OCI-LY3 (cell line): ENCODE measurements at regions not wholly inside any gene's neighbourhood (a gene's known extent, or its start where the extent isn't known, plus 50 kb on each side); places are given as distances from the start of the nearest gene placed in this dataset.

ENCODE experiments used
- H2AFZ ChIP-seq: fragments of 200-600, 300-600 bp; shearing (Covaris generic); 2 replicates; pipeline ENCODE4 v1.6.0; 2014; ENCODE audit warnings: antibody characterized with exemption, low read depth, low read length
- H3K27ac ChIP-seq: fragments of 200-600, 300-600 bp; sonication (generic); 2 replicates; pipeline ENCODE4 v1.5.1; 2014; ENCODE audit warnings: mild to moderate bottlenecking, low read length, moderate library complexity, mixed read lengths
- H3K27me3 ChIP-seq: fragments of 200-600, 300-600 bp; sonication (generic); 2 replicates; pipeline ENCODE4 v1.6.1; 2014; ENCODE audit warnings: low read depth, low read length, mixed read lengths
- H3K36me3 ChIP-seq: fragments of 200-600, 300-600 bp; sonication (generic); replicated peaks from 2 replicates; pipeline ENCODE3; 2014; ENCODE audit warnings: low read depth, low read length, mixed read lengths
- H3K4me1 ChIP-seq: fragments of 300-600, 200-600 bp; sonication (generic); 2 replicates; pipeline ENCODE4 v1.6.1; 2014; ENCODE audit warnings: low read length, mixed read lengths
- H3K4me2 ChIP-seq: fragments of 200-600, 300-600 bp; sonication (generic); 2 replicates; pipeline ENCODE4 v1.6.1; 2014; ENCODE audit warnings: low read length, mixed read lengths
- H3K4me3 ChIP-seq: fragments of 300-600, 200-600 bp; sonication (generic); 2 replicates; pipeline ENCODE4 v1.5.1; 2014; ENCODE audit warnings: antibody characterized with exemption, mild to moderate bottlenecking, low read length, moderate library complexity
- H3K79me2 ChIP-seq: fragments of 300-600, 200-600 bp; shearing (Covaris generic); 2 replicates; pipeline ENCODE4 v1.6.1; 2014; ENCODE audit warnings: mild to moderate bottlenecking, low read length, mixed read lengths
- H3K9ac ChIP-seq: fragments of 300-600, 200-600 bp; shearing (Covaris generic); 2 replicates; pipeline ENCODE4 v1.6.0; 2014; ENCODE audit warnings: mild to moderate bottlenecking, low read length, moderate library complexity
- H3K9me3 ChIP-seq: fragments of 200-600, 300-600 bp; shearing (Covaris generic); 2 replicates; pipeline ENCODE4 v1.6.1; 2014; ENCODE audit warnings: low read length, mixed read lengths; ENCODE audit not compliant: insufficient read depth
- H4K20me1 ChIP-seq: fragments of 200-600, 300-600 bp; sonication (generic); 2 replicates; pipeline ENCODE4 v1.6.1; 2016; ENCODE audit warnings: low read length, mixed read lengths; ENCODE audit not compliant: insufficient read depth
- CTCF ChIP-seq: fragments of 200-600, 300-600 bp; sonication (generic); IDR thresholded peaks from 2 replicates; pipeline ENCODE4 v1.5.1; 2014; ENCODE audit warnings: antibody characterized with exemption, low read length, low read depth
- EZH2phosphoT487 ChIP-seq: fragments of 200-600 bp; shearing (Covaris generic); IDR thresholded peaks from 2 replicates; pipeline ENCODE4 v1.6.1; 2018; ENCODE audit warnings: antibody characterized with exemption, mixed run types, low read depth

- Histone ChIP-seq H3K9me3 (no peaks in the 10 kb centered on the region), H2AFZ (no peak overlapping the region), H3K4me1 (no peaks in the 10 kb centered on the region), H4K20me1 (no peaks in the 10 kb centered on the region), H3K4me3 (no peak overlapping the region), H3K4me2 (no peak overlapping the region), H3K36me3 (no peaks in the 10 kb centered on the region), H3K79me2 (no peaks in the 10 kb centered on the region), H3K27ac (no peak overlapping the region), H3K27me3 (peaks cover 13% of the 10 kb centered on the region), H3K9ac (no peak overlapping the region)
- TF ChIP-seq CTCF (no peak), EZH2phosphoT487 (no peak)
These were observed 221.1 kb upstream of the PLXNA2 start for GRCh38 chr1:208465266-208465665.

GRCh38 chr1:208465786-208466590, 221.8 kb upstream of the PLXNA2 start:
- no peaks in the 10 kb centered on the region for H4K20me1 ChIP-seq

GRCh38 chr1:208467151-208467780, 223.1 kb upstream of the PLXNA2 start:
- H3K79me2 ChIP-seq: no peaks in the 10 kb centered on the region
- no peak overlapping the region for H3K4me3 ChIP-seq
- no peaks in the 10 kb centered on the region for H3K4me1 ChIP-seq
- no peaks in the 10 kb centered on the region for H3K36me3 ChIP-seq
- H3K9me3 ChIP-seq: no peaks in the 10 kb centered on the region
- H4K20me1 ChIP-seq: no peaks in the 10 kb centered on the region
- H3K9ac ChIP-seq: no peak overlapping the region
- TF ChIP-seq CTCF (no peak), EZH2phosphoT487 (no peak)
- no peak overlapping the region for H3K27ac ChIP-seq
- H2AFZ ChIP-seq: no peak overlapping the region
- no peak overlapping the region for H3K4me2 ChIP-seq
- H3K27me3 ChIP-seq: peaks cover 20% of the 10 kb centered on the region

More at GRCh38 chr1:208465786-208466590, 221.8 kb upstream of the PLXNA2 start:
- H3K79me2 ChIP-seq: no peaks in the 10 kb centered on the region
- no peaks in the 10 kb centered on the region for H3K4me1 ChIP-seq
- H3K27me3 ChIP-seq: peaks cover 16% of the 10 kb centered on the region
- no peak overlapping the region for H3K9ac ChIP-seq
- TF ChIP-seq EZH2phosphoT487: no peak
- peak; percentile 11; the same call in 1 of the 2 replicates for TF ChIP-seq CTCF
- H3K9me3 ChIP-seq: no peaks in the 10 kb centered on the region
- H3K27ac ChIP-seq: no peak overlapping the region
- no peaks in the 10 kb centered on the region for H3K36me3 ChIP-seq
- no peak overlapping the region for H2AFZ ChIP-seq
- no peak overlapping the region for H3K4me2 ChIP-seq
- no peak overlapping the region for H3K4me3 ChIP-seq

DNA sequence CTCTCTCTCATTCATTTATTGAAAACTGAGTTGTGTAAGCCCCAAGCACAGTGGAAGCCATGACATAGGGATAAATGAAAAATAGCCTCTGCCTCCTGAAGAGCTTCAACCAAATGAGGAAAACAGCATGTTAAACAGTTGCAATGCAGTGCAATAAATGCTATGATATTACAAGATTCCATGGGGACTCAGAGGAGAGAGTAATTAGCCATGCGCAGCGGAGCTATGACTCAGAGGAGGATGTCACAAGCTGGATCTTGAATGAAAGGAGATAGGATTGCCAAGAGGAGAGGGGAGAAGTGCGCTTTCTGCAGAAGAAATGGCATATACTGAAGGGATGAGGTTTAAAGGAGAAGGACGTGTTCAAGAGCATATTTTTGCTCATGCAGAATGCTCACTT, 231.3 kb upstream of the PLXNA2 start:
- no peak overlapping the region for H3K4me2 ChIP-seq
- no peaks in the 10 kb centered on the region for H3K9me3 ChIP-seq

More for the DNA sequence above, 231.3 kb upstream of the PLXNA2 start:
- H2AFZ ChIP-seq: no peak overlapping the region
- peaks cover 23% of the 10 kb centered on the region; the same call in 1 of the 2 replicates for H3K27me3 ChIP-seq
- H3K79me2 ChIP-seq: no peaks in the 10 kb centered on the region
- no peaks in the 10 kb centered on the region for H4K20me1 ChIP-seq
- no peak overlapping the region for H3K27ac ChIP-seq
- H3K9ac ChIP-seq: no peak overlapping the region
- H3K4me3 ChIP-seq: no peak overlapping the region
- no peaks in the 10 kb centered on the region for H3K4me1 ChIP-seq
- no peaks in the 10 kb centered on the region for H3K36me3 ChIP-seq
- TF ChIP-seq EZH2phosphoT487: no peak
- TF ChIP-seq CTCF: no peak
